HG02973 (cell line): ENCODE measurements at regions not wholly inside any gene's neighbourhood (a gene's known extent, or its start where the extent isn't known, plus 50 kb on each side); places are given as distances from the start of the nearest gene placed in this dataset.
A peak's percentile ranks its signal among the peaks of the same experiment; 100 is the strongest.

ENCODE experiments used
- ATAC-seq: cut with Tn5 transposase; IDR thresholded peaks from one replicate; pipeline ENCODE4 v1.9.1; 2021; ENCODE audit warnings: moderate library complexity; ENCODE audit not compliant: unreplicated experiment

- no peak for ATAC-seq
Measured at GRCh38 chr3:148204131-148204530, 493.6 kb upstream of the AGTR1 start.

GRCh38 chr3:148205977-148206376, 491.7 kb upstream of the AGTR1 start:
- ATAC-seq: no peak

GRCh38 chr3:148206446-148206845, 491.3 kb upstream of the AGTR1 start:
- no peak for ATAC-seq

GRCh38 chr3:148208975-148209374, 488.7 kb upstream of the AGTR1 start:
- no peak for ATAC-seq

GRCh38 chr3:148211725-148212124, 486.0 kb upstream of the AGTR1 start:
- ATAC-seq: peak; percentile 65

DNA sequence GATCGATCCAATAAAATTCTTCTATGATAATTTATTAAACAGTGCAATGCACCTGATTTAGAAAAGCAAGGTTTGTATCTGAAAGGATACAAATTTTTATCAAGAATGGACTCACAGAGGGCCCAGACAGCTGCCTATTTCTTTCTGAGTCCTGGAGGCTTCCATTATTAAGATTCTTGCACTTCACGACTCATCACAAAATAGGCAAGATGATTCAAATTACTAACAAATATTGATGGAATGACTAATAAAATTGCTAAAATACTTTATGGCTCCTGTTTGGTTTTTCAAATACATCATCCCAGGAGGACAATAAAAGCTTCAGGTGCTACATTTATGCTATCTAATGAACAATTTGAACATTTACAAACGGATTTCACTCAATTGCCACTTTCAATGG, 483.0 kb upstream of the AGTR1 start:
- ATAC-seq: no peak

DNA sequence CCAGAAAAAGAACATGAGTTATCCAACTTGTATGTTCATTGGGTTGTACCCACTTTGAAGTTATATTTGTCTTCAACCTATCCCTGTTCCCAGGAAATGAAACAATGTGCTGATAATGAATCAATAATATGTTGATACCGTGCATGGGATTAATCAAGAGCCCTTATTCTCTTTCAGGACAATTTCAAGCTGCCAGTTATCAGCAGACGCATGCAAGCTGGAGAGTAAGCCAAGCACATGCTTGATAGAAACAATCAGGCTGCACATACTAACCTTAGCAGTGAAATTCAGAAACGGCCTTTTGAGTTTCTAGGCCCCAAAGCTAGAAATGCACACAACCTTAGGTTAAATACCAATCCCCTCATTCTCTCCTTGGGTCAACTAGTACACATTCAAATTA, 480.4 kb upstream of the AGTR1 start:
- no peak for ATAC-seq

DNA sequence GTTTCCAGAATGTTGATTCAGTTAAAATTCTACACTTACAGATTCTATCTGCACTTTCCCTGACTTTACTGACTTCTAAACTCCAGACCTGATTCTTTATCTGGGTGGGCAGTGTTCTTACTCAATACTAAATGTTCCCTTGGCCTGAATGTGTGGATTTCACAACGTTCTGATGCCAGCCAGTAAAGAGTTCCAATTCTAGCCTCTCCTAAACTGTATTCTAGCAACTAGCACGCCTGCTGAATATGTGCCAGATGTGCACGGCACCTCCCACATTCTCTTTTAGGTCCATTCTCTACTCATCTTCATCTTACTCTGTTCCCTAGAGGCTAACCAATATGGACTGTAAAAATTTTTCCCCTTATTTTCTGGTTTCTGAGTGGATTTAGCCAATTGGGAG, 479.5 kb upstream of the AGTR1 start:
- no peak for ATAC-seq

GRCh38 chr3:148219999-148220398, 477.7 kb upstream of the AGTR1 start:
- no peak for ATAC-seq

DNA sequence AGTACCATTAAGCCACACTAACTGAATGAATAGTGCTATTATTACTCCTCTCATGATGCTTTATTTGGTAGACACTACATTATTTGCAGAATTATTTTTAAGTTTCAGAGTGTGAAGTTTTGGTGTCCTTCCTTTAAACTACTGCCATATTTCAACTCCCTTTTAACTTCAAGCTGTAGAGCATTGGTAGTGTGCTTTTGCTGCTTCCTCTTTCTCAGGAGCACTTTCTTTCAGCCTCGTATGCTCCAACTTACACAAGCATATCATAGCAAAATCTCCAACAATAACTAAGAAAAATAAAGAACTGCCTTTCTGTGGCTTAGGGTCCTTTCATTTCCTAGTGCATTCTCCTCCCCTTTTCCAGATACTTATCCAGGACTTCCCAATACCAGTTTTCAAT, 476.4 kb upstream of the AGTR1 start:
- ATAC-seq: no peak

GRCh38 chr3:148223266-148223665, 474.4 kb upstream of the AGTR1 start:
- ATAC-seq: no peak

DNA sequence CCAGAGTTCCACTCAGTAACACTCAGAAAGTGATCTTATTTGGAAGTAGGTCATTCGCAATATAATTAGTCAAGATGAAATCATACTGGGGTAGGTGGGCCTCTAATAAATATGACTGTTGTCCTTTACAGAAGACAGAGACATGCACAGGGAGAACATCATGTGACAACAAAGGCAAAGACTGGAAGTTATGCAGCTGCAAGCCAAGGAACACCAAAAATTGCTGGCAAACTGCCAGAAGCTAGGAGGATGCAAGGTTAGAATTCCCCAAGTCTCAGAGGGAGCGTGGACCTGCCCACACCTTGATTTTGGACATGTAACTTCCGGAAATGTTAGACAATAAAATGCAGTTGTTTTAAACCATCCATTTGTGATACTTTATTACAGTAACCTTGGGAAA, 471.5 kb upstream of the AGTR1 start:
- no peak for ATAC-seq

DNA sequence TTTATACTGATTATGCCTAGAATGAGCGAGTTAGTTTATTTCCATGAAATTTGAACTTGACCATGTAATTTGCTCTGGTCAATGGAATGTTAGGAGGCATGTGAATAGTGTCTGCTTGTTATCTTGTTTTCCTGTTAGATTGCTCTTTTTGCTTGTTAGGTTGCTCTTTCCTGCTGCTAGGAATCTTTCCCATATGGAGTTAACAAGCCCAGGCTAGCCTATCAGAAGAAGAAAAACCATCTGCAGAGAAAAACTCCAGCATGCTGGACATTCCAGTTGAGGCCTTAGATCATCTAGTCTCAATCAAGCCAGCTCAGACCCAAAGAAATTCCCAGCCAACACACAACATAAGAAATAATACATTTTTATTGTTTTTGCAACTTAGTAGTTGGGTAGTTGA, 470.2 kb upstream of the AGTR1 start:
- ATAC-seq: no peak

GRCh38 chr3:148229107-148229506, 468.6 kb upstream of the AGTR1 start:
- ATAC-seq: no peak

- no peak for ATAC-seq
Measured at GRCh38 chr3:148230473-148230872, 467.2 kb upstream of the AGTR1 start.

- no peak for ATAC-seq
Measured at GRCh38 chr3:148232389-148232788, 465.3 kb upstream of the AGTR1 start.

DNA sequence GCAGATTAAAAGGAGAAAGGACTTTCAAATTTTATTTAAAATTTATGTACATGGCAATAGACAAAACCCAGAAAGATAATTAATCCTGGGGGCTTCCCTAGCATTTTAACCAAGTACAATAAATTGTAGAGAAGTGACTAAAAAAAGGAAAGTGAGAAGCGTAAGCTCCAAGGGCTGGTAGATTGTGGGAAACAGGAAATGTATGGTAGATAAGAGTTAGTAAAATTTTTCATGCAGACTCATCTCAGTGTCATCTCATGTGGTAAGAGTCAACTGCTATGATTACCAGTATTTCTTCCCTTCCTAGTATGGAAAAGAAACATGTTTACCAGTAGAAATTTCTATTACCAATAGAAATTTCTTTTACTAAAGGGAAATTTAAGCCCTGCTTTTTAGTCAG, 464.3 kb upstream of the AGTR1 start:
- ATAC-seq: no peak

DNA sequence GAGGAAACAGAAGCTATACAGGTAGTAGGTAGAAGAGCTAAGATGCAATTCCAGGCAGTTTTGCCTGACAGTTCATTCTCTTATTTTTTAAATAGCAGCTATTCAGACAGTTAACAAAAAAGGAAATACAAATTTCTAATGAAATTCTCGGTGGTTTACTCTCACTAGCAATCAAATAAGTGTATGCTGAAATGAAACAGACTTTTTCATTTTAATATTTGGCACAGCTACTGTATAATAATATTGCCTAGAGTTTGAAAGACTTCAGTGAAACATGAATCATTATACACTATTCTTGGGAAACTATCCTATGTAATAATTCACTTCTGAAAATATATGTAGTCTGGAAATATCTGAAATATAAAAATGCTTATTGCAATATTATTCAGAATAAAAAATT, 463.2 kb upstream of the AGTR1 start:
- ATAC-seq: no peak

- ATAC-seq: no peak
Measured at GRCh38 chr3:148235566-148235965, 462.1 kb upstream of the AGTR1 start.

- no peak for ATAC-seq
Measured at GRCh38 chr3:148238421-148238821, 459.3 kb upstream of the AGTR1 start.

DNA sequence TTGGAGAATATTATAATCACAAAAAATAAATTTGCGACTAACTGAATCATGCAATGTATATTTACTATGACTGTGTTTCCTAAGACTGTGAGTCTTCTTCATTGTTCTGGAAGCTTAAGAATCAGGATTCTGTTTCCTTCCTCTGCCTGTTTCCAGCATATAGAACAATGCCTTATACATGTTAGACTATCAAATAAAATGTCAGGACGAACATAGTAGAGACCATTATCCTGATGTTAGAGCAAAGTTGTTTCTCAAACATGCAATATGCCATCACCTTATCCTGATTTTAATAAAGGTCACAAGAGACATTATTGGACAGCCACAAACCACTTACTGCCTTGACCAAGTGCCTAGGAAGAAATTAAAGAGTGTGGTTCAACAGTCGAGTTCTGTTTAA, 457.4 kb upstream of the AGTR1 start:
- ATAC-seq: no peak

DNA sequence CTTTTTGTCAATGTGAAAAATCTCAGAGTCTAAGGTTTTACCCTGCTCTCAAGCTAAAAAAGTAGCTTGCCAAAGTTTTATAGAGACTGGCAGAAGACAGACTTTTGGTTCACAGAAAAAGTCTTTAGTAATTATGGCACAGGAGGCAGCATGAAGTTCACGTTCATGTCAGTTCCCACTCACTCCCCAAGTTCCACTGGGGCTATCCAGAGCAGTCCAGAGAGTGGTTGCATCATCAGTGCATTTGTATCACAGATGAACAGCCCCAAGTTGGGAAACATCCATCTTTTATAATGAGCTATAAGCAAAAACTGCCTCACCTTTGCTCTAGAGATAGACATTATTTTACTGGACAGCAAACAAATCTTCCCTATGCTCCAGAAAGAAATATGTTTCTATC, 454.1 kb upstream of the AGTR1 start:
- no peak for ATAC-seq

GRCh38 chr3:148246291-148246923, 451.3 kb upstream of the AGTR1 start:
- no peak for ATAC-seq

DNA sequence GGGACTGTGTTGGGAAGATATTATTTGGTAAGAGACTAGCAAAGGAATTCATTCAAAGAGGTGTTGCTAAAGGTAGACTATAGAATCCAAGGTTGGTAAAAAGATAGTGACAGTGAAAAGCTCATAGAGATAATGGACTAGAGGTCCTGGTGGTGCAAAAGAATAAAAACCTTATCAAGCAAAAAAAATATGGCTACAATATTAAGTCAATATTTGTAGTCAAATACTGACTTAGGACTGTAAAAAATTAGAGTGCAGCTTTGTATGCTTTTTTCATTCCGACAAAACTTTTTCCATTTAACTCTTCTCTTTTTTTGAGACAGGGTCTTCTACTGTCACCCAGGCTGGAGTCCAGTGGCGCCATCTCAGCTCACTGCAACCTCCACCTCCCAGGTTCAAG, 444.0 kb upstream of the AGTR1 start:
- ATAC-seq: no peak
